ENCODE measurements at regions not wholly inside any gene's neighbourhood (a gene's known extent, or its start where the extent isn't known, plus 50 kb on each side); places are given as distances from the start of the nearest gene placed in this dataset.

GRCh38 chrX:39809331-39809730, 288.4 kb downstream of the BCOR start:
- TF ChIP-seq CTCF (IDR thresholded peaks at IDR 0.05) = no peak
- H3K36me3 ChIP-seq = no peaks in the 10 kb centered on the region
- no peaks in the 10 kb centered on the region for H3K27me3 ChIP-seq (replicated peaks; ENCODE audit: insufficient read depth)
- ATAC-seq (ENCODE audit: insufficient number of reproducible peaks, low FRiP score, low read depth) (no peak), DNase-seq (ENCODE audit: low spot score) (no peak)
- H3K4me1 ChIP-seq (ENCODE audit: control insufficient read depth in 1 of 2, low read depth in 2 of 2) = peaks cover 11 to 32% of the 10 kb centered on the region in 2 donors
- H3K27ac ChIP-seq = peak overlapping the region; percentile 38 to 73
- no peak overlapping the region for H3K4me3 ChIP-seq
- no peaks in the 10 kb centered on the region for H3K9me3 ChIP-seq

GRCh38 chrX:39810901-39811300, 286.9 kb downstream of the BCOR start:
- Histone ChIP-seq H3K4me1 (ENCODE audit: control insufficient read depth in 1 of 2, low read depth in 2 of 2) (peaks cover 13 to 33% of the 10 kb centered on the region in 2 donors), H3K36me3 (no peaks in the 10 kb centered on the region), H3K4me3 (no peak overlapping the region), H3K9me3 (no peaks in the 10 kb centered on the region), H3K27ac (no peak overlapping the region), H3K27me3 (replicated peaks; ENCODE audit: insufficient read depth) (no peaks in the 10 kb centered on the region)
- TF ChIP-seq CTCF (IDR thresholded peaks at IDR 0.05) = no peak
- no peak for ATAC-seq (ENCODE audit: insufficient number of reproducible peaks, low FRiP score, low read depth)
- DNase-seq (ENCODE audit: low spot score) = no peak

- H3K4me3 ChIP-seq = no peak overlapping the region
- TF ChIP-seq CTCF (IDR thresholded peaks at IDR 0.05) = no peak
- H3K27ac ChIP-seq = no peak overlapping the region
- peaks cover 13 to 33% of the 10 kb centered on the region in 2 donors for H3K4me1 ChIP-seq (ENCODE audit: control insufficient read depth in 1 of 2, low read depth in 2 of 2)
- H3K27me3 ChIP-seq (replicated peaks; ENCODE audit: insufficient read depth) = no peaks in the 10 kb centered on the region
- no peak for DNase-seq (ENCODE audit: low spot score)
- no peaks in the 10 kb centered on the region for H3K36me3 ChIP-seq
- H3K9me3 ChIP-seq = no peaks in the 10 kb centered on the region
- ATAC-seq (ENCODE audit: insufficient number of reproducible peaks, low FRiP score, low read depth) = no peak
Observed at GRCh38 chrX:39811376-39811775, 286.4 kb downstream of the BCOR start.

- DNase-seq (ENCODE audit: low spot score) (peak; percentile 25), ATAC-seq (ENCODE audit: insufficient number of reproducible peaks, low FRiP score, low read depth) (peak; percentile 48)
- no peaks in the 10 kb centered on the region for H3K27me3 ChIP-seq (replicated peaks; ENCODE audit: insufficient read depth)
- H3K27ac ChIP-seq = peak overlapping the region in 1 of 2 donors; percentile 34
- TF ChIP-seq CTCF (IDR thresholded peaks at IDR 0.05) = no peak
- no peaks in the 10 kb centered on the region for H3K9me3 ChIP-seq
- H3K4me1 ChIP-seq (ENCODE audit: control insufficient read depth in 1 of 2, low read depth in 2 of 2) = peaks cover 16 to 41% of the 10 kb centered on the region in 2 donors
- no peaks in the 10 kb centered on the region for H3K36me3 ChIP-seq
- H3K4me3 ChIP-seq = no peak overlapping the region
Observed at GRCh38 chrX:39813631-39814277, 284.0 kb downstream of the BCOR start.

- Histone ChIP-seq H3K9me3 (no peaks in the 10 kb centered on the region), H3K27ac (peak overlapping the region in 1 of 2 donors; percentile 34), H3K36me3 (no peaks in the 10 kb centered on the region), H3K4me3 (no peak overlapping the region), H3K27me3 (replicated peaks; ENCODE audit: insufficient read depth) (no peaks in the 10 kb centered on the region), H3K4me1 (ENCODE audit: control insufficient read depth in 1 of 2, low read depth in 2 of 2) (peaks cover 10 to 35% of the 10 kb centered on the region in 2 donors)
- ATAC-seq (ENCODE audit: insufficient number of reproducible peaks, low FRiP score, low read depth) = no peak
- DNase-seq (ENCODE audit: low spot score) = no peak
- TF ChIP-seq CTCF (IDR thresholded peaks at IDR 0.05) = no peak
Observed at GRCh38 chrX:39814391-39814790, 283.4 kb downstream of the BCOR start.
